Omental fat pad (tissue), 3 donors: ENCODE measurements at regions not wholly inside any gene's neighbourhood (a gene's known extent, or its start where the extent isn't known, plus 50 kb on each side); places are given as distances from the start of the nearest gene placed in this dataset.

Source experiments
- ATAC-seq: fragments of 150-250 bp; one replicate; pipeline ENCODE4 v1.9.1; 2016; ENCODE audit warnings: mild to moderate bottlenecking, moderate library complexity; ENCODE audit not compliant: low FRiP score
- DNase-seq: peaks from one replicate; pipeline ENCODE4 v3.0.0-alpha.2; 2019; ENCODE audit warnings: low spot score
- CTCF ChIP-seq, 3 donors: fragments of 450-650 bp; IDR thresholded peaks; one replicate each; pipeline ENCODE4 v1.5.1; 2016 to 2017; ENCODE audit warnings: antibody characterized with exemption in 3 of 3, mild to moderate bottlenecking in 3 of 3, moderate library complexity in 2 of 3

- ATAC-seq (no peak), DNase-seq (no peak)
- TF ChIP-seq CTCF (IDR thresholded peaks at IDR 0.05), result no peak
These were observed 207.6 kb upstream of the DEFB112 start for GRCh38 chr6:50257322-50257721.

- TF ChIP-seq CTCF (IDR thresholded peaks at IDR 0.05), result no peak
- ATAC-seq, result no peak
- no peak for DNase-seq
These were observed 210.2 kb upstream of the DEFB112 start for GRCh38 chr6:50259903-50260302.

- TF ChIP-seq CTCF (IDR thresholded peaks at IDR 0.05), result no peak
These were observed 215.4 kb upstream of the DEFB112 start for GRCh38 chr6:50264995-50265571.

GRCh38 chr6:50270415-50270814 lies 220.7 kb upstream of the DEFB112 start:
- ATAC-seq (no peak), DNase-seq (no peak)
- no peak for TF ChIP-seq CTCF (IDR thresholded peaks at IDR 0.05)

More at GRCh38 chr6:50264995-50265571, 215.4 kb upstream of the DEFB112 start:
- ATAC-seq, result no peak
- no peak for DNase-seq

- no peak for ATAC-seq
- TF ChIP-seq CTCF (IDR thresholded peaks at IDR 0.05), result no peak
These were observed 221.5 kb upstream of the DEFB112 start for GRCh38 chr6:50271266-50271665.

GRCh38 chr6:50271817-50272216 lies 222.1 kb upstream of the DEFB112 start:
- no peak for TF ChIP-seq CTCF (IDR thresholded peaks at IDR 0.05)
- DNase-seq (no peak), ATAC-seq (no peak)

More at GRCh38 chr6:50271266-50271665, 221.5 kb upstream of the DEFB112 start:
- no peak for DNase-seq

- no peak for DNase-seq
These were observed 222.9 kb upstream of the DEFB112 start for GRCh38 chr6:50272611-50273010.

More at GRCh38 chr6:50272611-50273010, 222.9 kb upstream of the DEFB112 start:
- TF ChIP-seq CTCF (IDR thresholded peaks at IDR 0.05), result no peak
- no peak for ATAC-seq
